Peyer's patch (tissue), 4 donors: ENCODE measurements at regions not wholly inside any gene's neighbourhood (a gene's known extent, or its start where the extent isn't known, plus 50 kb on each side); places are given as distances from the start of the nearest gene placed in this dataset.

Experiments used
- DNase-seq, 3 donors: peaks; one replicate each; pipeline ENCODE4 v3.0.0-alpha.2; 2017 to 2019
- H3K27ac ChIP-seq, 4 donors: fragments of 200-600 bp; sonication (generic); one replicate each; pipeline ENCODE4 v1.5.1; 2016 to 2019
- H3K27me3 ChIP-seq, 2 donors: fragments of 200-600 bp; sonication (generic); one replicate each; pipeline ENCODE4 v1.5.1; 2019
- H3K36me3 ChIP-seq, 3 donors: fragments of 200-600 bp; sonication (generic); one replicate each; pipeline ENCODE4 v1.5.1; 2016 to 2019
- H3K4me1 ChIP-seq, 4 donors: fragments of 200-600 bp; sonication (generic); one replicate each; pipeline ENCODE4 v1.5.1; 2016 to 2019
- H3K4me3 ChIP-seq, 4 donors: fragments of 200-600 bp; sonication (generic); 1 replicate in 3 of 4; 2 replicates in 1 of 4; pipeline ENCODE4 v1.5.1; 2016 to 2019; ENCODE audit warnings: mild to moderate bottlenecking in 1 of 4
- H3K9me3 ChIP-seq, 4 donors: fragments of 200-600 bp; sonication (generic); one replicate each; pipeline ENCODE4 v1.5.1; 2016 to 2019; ENCODE audit warnings: mild to moderate bottlenecking in 1 of 4
- POLR2A ChIP-seq, 2 donors: fragments of 450-650 bp; IDR thresholded peaks; one replicate each; pipeline ENCODE4 v1.5.1; 2017; ENCODE audit warnings: antibody characterized with exemption in 2 of 2, mild to moderate bottlenecking in 2 of 2, moderate library complexity in 2 of 2
- TF ChIP-seq, protein P1 (sequence below), 6 experiments: fragments of 450-650 bp in 4 of 6; fragments of 200-600 bp in 2 of 6; sonication (generic) in 1 of 6; IDR thresholded peaks; one replicate each; pipeline ENCODE4 v1.5.1; 2017 to 2019; ENCODE audit warnings: antibody characterized with exemption in 6 of 6, mild to moderate bottlenecking in 3 of 6, moderate library complexity in 1 of 6

GRCh38 chr10:60517805-60518204 is 128.1 kb upstream of the ANK3 start:
- no peak for DNase-seq
- no peaks in the 10 kb centered on the region for H3K4me1 ChIP-seq
- no peaks in the 10 kb centered on the region for H3K36me3 ChIP-seq
- no peaks in the 10 kb centered on the region for H3K27me3 ChIP-seq
- H3K27ac ChIP-seq, result no peak overlapping the region
- TF ChIP-seq, protein P1, sequence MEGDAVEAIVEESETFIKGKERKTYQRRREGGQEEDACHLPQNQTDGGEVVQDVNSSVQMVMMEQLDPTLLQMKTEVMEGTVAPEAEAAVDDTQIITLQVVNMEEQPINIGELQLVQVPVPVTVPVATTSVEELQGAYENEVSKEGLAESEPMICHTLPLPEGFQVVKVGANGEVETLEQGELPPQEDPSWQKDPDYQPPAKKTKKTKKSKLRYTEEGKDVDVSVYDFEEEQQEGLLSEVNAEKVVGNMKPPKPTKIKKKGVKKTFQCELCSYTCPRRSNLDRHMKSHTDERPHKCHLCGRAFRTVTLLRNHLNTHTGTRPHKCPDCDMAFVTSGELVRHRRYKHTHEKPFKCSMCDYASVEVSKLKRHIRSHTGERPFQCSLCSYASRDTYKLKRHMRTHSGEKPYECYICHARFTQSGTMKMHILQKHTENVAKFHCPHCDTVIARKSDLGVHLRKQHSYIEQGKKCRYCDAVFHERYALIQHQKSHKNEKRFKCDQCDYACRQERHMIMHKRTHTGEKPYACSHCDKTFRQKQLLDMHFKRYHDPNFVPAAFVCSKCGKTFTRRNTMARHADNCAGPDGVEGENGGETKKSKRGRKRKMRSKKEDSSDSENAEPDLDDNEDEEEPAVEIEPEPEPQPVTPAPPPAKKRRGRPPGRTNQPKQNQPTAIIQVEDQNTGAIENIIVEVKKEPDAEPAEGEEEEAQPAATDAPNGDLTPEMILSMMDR (IDR thresholded peaks at IDR 0.05), result no peak
- no peak for TF ChIP-seq POLR2A (IDR thresholded peaks at IDR 0.05)
- H3K4me3 ChIP-seq, result no peak overlapping the region
- no peaks in the 10 kb centered on the region for H3K9me3 ChIP-seq

DNA sequence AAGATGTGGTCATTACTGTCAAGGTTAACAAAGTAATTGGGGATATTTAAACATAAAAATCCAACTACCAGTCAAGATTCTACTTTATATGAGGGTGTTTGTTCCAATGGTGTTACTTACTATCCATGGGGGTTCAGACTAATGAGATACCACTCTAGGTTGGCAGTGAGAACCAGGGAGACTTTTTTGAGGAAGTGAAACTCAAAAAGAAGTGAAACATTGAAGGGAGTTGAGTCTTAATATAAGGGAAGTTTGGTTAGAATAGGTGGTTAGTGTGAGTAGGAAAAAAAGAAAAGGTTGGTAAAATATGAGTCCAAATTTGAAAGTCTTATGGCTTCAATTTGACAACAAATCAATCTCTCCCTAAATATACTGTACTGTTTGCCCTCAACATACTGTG is 123.6 kb upstream of the ANK3 start:
- Histone ChIP-seq H3K36me3 (no peaks in the 10 kb centered on the region), H3K9me3 (no peaks in the 10 kb centered on the region), H3K4me1 (no peaks in the 10 kb centered on the region), H3K27me3 (no peaks in the 10 kb centered on the region), H3K27ac (no peak overlapping the region), H3K4me3 (no peak overlapping the region)
- no peak for DNase-seq
- TF ChIP-seq, protein P1 (IDR thresholded peaks at IDR 0.05), result no peak
- no peak for TF ChIP-seq POLR2A (IDR thresholded peaks at IDR 0.05)

- Histone ChIP-seq H3K27ac (no peak overlapping the region), H3K4me3 (no peak overlapping the region), H3K4me1 (no peaks in the 10 kb centered on the region)
Observed at GRCh38 chr10:60511477-60512229, 122.0 kb upstream of the ANK3 start.

GRCh38 chr10:60508831-60509230 is 119.2 kb upstream of the ANK3 start:
- no peak for DNase-seq
- TF ChIP-seq, protein P1 (IDR thresholded peaks at IDR 0.05), result no peak
- TF ChIP-seq POLR2A (IDR thresholded peaks at IDR 0.05), result no peak
- H3K27ac ChIP-seq, result no peak overlapping the region
- no peaks in the 10 kb centered on the region for H3K4me1 ChIP-seq
- no peak overlapping the region for H3K4me3 ChIP-seq
- H3K36me3 ChIP-seq, result no peaks in the 10 kb centered on the region
- no peaks in the 10 kb centered on the region for H3K27me3 ChIP-seq
- H3K9me3 ChIP-seq, result no peaks in the 10 kb centered on the region

More at GRCh38 chr10:60511477-60512229, 122.0 kb upstream of the ANK3 start:
- Histone ChIP-seq H3K27me3 (no peaks in the 10 kb centered on the region), H3K9me3 (no peaks in the 10 kb centered on the region), H3K36me3 (no peaks in the 10 kb centered on the region)
- no peak for DNase-seq
- TF ChIP-seq POLR2A (IDR thresholded peaks at IDR 0.05), result no peak
- TF ChIP-seq, protein P1 (IDR thresholded peaks at IDR 0.05), result no peak

DNA sequence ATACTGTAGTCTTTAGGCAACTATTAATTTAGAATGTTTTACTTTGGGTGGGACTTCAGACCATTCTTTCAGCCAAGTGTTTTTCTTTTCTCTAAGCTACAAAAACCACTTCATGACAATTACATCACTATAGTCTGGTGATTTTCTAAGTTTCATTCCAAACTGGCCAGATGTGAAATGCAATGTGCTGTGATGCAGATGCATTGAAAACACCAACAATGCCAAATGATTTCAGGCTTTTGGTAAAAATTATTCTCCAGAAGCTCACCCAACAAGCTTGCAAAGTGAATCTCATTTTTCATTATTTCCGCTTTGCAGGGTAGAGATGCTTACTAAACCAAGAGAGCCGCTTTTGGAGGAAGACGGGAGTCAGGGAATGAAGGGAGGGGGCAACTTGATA is 118.4 kb upstream of the ANK3 start:
- Histone ChIP-seq H3K4me3 (no peak overlapping the region), H3K27me3 (no peaks in the 10 kb centered on the region), H3K27ac (no peak overlapping the region), H3K36me3 (no peaks in the 10 kb centered on the region), H3K9me3 (no peaks in the 10 kb centered on the region), H3K4me1 (no peaks in the 10 kb centered on the region)
- TF ChIP-seq, protein P1 (IDR thresholded peaks at IDR 0.05), result no peak
- TF ChIP-seq POLR2A (IDR thresholded peaks at IDR 0.05), result no peak
- DNase-seq, result no peak
